ENCODE measurements at regions not wholly inside any gene's neighbourhood (a gene's known extent, or its start where the extent isn't known, plus 50 kb on each side); places are given as distances from the start of the nearest gene placed in this dataset.
"Not testable (repeated sequence)": the region's sequence is repeated elsewhere in the genome, so short reads cannot be mapped to it uniquely, and the experiment has no call there.

DNA sequence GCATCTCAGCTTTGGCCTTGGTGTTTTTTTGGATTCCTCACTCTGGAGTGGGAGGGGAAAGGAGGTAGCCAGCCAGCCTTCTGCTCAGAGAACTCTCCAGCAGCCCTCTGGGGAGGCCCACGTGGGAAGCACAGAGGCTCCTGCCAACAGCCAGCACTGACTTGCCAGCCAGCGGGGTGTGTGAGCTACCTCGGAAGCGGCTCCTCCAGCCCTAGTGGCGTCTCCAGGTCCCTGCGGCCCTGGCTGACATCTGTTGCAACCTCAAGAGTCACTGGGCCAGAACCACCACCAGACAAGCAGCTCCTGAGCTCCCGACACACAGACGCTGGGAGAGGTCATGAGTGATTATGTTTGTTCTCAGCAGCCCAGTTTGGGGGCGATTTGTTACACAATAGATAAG is 180.2 kb upstream of the FZD8 start:
- no peak for DNase-seq (ENCODE audit: low read depth in 2 of 3, low spot score in 1 of 3)

- DNase-seq (ENCODE audit: low read depth in 2 of 3, low spot score in 1 of 3): no peak
Observed at GRCh38 chr10:35821339-35821911, 179.3 kb upstream of the FZD8 start.

GRCh38 chr10:35819736-35820135 is 177.6 kb upstream of the FZD8 start:
- no peak for DNase-seq (ENCODE audit: low read depth in 2 of 3, low spot score in 1 of 3)

DNA sequence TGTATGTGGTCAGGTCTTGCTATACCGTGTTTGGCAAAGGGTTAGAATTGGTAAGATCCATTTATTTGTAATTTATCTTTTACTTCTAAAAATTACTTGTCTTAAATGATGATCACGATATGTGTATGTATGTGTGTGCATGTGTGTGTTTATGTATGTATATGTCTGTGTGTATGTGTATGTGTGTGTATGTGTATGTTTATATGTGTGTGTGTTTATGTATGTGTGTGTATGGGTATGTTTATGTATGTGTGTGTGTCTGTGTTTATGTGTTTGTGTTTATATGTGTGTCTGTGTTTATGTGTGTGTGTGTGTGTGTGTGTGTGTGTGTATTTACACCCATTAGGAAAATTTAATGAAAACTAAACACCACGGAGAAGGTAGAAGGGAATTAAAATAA is 176.9 kb upstream of the FZD8 start:
- DNase-seq (ENCODE audit: low read depth in 2 of 3, low spot score in 1 of 3): no peak

- not testable (repeated sequence) for DNase-seq (ENCODE audit: low read depth in 2 of 3, low spot score in 1 of 3)
Observed at GRCh38 chr10:35817109-35817508, 175.0 kb upstream of the FZD8 start.

- DNase-seq (ENCODE audit: low read depth in 2 of 3, low spot score in 1 of 3): no peak
Observed at GRCh38 chr10:35813219-35813618, 171.1 kb upstream of the FZD8 start.

DNA sequence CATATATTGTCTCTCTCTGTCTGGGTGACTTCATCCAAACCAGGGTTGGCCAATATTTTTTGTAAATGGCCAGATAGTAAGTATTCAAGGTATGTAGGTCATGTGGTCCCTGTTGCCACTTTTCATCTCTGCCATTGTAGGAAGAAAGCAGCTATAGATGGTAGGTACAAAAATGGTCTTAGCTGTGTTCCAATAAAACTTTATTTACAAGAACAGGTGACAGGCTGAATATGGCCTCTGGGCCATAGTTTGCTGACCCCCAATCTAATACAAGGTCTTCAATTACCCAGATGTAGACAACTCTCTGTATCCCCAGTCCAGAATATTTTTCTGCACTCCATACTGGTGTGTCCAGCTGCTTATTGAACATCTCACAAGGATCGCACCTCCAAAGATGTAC is 166.2 kb upstream of the FZD8 start:
- no peak for DNase-seq (ENCODE audit: low read depth in 2 of 3, low spot score in 1 of 3)

DNA sequence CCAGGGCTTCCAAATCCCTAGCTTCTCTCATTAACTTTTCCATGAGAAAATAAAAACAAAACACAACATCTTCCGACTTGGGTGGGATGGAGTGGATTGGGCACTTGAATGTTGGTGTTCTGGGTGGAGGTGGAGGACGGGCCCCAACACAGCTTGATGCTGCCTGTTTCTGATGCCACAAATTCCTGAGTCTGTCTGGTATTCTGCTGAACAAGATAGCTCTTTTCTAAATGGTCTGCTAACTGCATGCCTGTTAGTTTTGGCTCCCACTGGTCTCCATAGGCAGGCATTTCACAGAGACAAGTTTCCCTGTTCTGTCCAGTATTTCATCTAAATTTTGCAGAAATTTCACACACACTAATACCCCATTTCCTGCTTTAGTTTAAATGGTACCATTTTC is 160.9 kb upstream of the FZD8 start:
- DNase-seq (ENCODE audit: low read depth in 2 of 3, low spot score in 1 of 3): no peak

DNA sequence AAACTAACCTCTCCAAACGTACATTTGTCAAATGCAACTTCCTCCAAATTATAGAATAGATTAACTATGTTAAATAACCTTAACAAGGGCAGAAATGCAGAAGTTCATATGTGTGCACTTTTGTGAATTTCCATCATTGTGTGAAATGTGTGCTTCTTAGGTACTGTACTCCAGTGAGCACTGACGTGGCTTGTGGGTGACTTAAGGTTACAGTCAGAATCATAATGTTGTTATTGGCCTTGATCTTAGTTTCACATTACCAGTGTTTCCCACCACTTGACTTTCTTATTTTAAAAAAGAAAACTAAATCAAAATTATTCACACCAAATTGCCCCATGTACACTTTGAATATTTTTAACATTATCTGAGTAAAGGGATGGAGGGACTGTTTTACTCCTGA is 155.1 kb upstream of the FZD8 start:
- DNase-seq (ENCODE audit: low read depth in 2 of 3, low spot score in 1 of 3): no peak

DNA sequence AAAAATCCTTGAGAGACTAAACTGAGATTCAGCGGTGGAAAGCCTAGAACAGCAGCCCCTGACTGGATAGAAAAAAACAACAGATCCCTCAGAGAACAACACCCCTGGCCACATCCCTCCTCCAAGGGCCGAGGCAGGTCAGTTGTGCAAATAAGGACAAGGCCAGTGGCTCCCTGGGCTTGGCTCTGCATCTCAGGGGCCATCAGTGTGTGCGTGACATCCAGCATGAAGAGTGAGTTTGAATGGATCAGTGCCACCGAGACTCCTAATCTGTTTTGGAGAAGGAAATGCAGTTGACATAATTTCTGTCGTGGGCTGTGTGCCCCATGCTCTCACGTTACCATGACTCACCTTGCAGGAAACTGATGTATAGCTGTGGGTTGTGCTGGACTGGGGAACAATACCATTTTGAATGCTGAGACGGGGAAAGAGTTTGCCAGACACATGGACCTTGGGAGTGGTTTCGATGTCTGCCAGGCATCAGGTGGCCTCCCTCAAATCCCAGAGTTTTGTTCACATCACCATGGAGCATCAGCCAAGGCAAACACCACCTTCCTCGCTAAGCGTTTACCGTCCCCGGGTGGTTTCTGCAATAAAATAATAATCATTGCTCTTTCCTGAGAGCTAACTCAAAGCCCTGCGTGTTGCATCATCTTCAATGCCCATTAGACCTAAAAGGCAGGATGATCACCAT is 153.2 kb upstream of the FZD8 start:
- no peak for DNase-seq (ENCODE audit: low read depth in 2 of 3, low spot score in 1 of 3)

GRCh38 chr10:35794703-35795102 is 152.6 kb upstream of the FZD8 start:
- DNase-seq (ENCODE audit: low read depth in 2 of 3, low spot score in 1 of 3): no peak

DNA sequence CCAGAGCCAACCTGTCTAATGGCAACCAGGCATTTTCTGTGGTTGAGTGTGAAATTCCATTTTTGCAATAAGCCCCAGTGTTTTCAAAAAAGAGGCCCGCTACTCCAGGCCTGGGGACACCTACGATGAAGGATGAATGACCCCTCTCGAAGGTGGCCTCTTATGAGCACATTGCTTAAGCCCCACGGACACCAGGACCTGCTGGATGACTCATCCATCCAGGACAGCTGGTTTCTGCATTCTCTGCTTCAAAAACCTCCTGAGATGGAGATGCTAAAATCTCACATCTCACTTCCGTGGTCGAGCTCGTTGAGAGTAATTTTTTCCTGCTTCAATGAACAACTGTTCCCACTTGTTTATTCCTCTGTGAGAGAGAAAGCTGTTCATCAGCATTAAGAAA is 150.2 kb upstream of the FZD8 start:
- no peak for DNase-seq (ENCODE audit: low read depth in 2 of 3, low spot score in 1 of 3)

DNA sequence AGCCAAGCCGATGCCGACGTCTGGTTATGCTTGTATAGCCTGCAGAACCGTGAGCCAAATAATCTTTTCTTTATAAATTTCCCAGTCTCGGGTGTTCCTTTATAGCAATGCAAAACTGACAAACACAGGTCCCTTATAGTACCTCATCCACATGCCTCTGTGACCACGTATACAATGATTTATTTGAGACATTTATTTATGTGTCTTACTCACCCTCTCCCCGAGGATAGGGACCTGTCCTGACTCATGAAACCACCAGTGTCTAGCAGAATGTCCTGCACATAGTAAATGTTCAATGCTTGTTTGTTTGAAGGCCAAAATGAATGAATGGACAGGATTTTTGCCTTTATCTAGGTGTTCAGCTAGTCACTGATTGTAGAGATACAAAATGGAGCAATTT is 147.9 kb upstream of the FZD8 start:
- DNase-seq (ENCODE audit: low read depth in 2 of 3, low spot score in 1 of 3): no peak

GRCh38 chr10:35784751-35785150 is 142.7 kb upstream of the FZD8 start:
- no peak for DNase-seq (ENCODE audit: low read depth in 2 of 3, low spot score in 1 of 3)

GRCh38 chr10:35783305-35783838 is 141.3 kb upstream of the FZD8 start:
- DNase-seq (ENCODE audit: low read depth in 2 of 3, low spot score in 1 of 3): no peak

- DNase-seq (ENCODE audit: low read depth in 2 of 3, low spot score in 1 of 3): no peak
Observed at GRCh38 chr10:35781643-35782035, 139.5 kb upstream of the FZD8 start.

- no peak for DNase-seq (ENCODE audit: low read depth in 2 of 3, low spot score in 1 of 3)
Observed at GRCh38 chr10:35780970-35781642, 139.0 kb upstream of the FZD8 start.

GRCh38 chr10:35778306-35778705 is 136.2 kb upstream of the FZD8 start:
- DNase-seq (ENCODE audit: low read depth in 2 of 3, low spot score in 1 of 3): no peak

- not testable (repeated sequence) for DNase-seq (ENCODE audit: low read depth in 2 of 3, low spot score in 1 of 3)
Observed at GRCh38 chr10:35776557-35776956, 134.5 kb upstream of the FZD8 start.

DNA sequence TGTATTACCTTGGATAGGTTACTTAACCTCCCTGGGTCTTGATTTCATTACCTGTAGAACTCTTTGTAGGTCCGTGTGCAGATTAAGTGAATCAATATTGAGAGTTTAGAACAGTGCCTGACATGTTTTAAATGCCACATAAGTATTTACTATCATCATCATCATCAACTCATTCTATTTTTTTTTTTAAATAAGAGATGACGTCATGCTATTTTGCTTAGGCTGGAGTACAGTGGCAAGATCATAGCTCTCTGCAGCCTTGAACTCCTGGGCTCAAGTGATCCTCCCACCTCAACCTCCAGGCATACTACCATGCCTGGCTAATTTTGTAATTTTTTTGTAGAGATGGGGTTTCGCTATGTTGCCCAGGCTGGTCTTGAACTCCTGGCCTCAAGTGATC is 132.0 kb upstream of the FZD8 start:
- DNase-seq (ENCODE audit: low read depth in 2 of 3, low spot score in 1 of 3): no peak

- DNase-seq (ENCODE audit: low read depth in 2 of 3, low spot score in 1 of 3): no peak
Observed at GRCh38 chr10:35770817-35771355, 128.8 kb upstream of the FZD8 start.

DNA sequence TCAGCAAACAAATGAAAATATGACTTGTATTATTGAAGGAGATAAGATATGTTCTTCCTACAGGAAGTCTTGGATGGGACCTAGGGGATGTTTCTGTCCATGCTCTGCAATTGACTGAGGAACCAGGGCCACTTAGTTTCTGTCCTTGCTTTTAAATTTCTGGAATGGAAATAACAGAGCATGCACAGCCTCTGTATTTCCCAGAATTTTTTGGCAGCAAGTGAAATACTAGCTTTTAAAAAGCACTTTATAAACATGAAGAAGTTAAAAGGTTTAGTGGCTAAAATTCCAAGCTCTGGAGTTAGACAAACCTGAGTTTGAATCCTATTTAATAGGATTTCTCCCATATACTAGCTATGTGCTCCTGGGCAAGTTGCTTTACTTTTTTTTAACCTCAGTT is 127.7 kb upstream of the FZD8 start:
- no peak for DNase-seq (ENCODE audit: low read depth in 2 of 3, low spot score in 1 of 3)
